Neural cell (in vitro differentiated cells): ENCODE measurements at regions not wholly inside any gene's neighbourhood (a gene's known extent, or its start where the extent isn't known, plus 50 kb on each side); places are given as distances from the start of the nearest gene placed in this dataset.
A peak's percentile ranks its signal among the peaks of the same experiment; 100 is the strongest.

Experiments
- H2AFZ ChIP-seq: fragments of 200-600, 300-800 bp; sonication (generic), shearing (Covaris generic); 2 replicates; pipeline ENCODE4 v1.6.0; 2014; ENCODE audit warnings: low read depth, mild to moderate bottlenecking, antibody characterized with exemption, low read length, moderate library complexity
- H3F3A ChIP-seq: fragments of 200-600 bp; shearing (Covaris generic); 2 replicates; pipeline ENCODE4 v1.6.1; 2016; ENCODE audit warnings: mild to moderate bottlenecking, moderate library complexity, mixed read lengths, antibody characterized with exemption, low read length; ENCODE audit not compliant: insufficient read depth, poor library complexity, severe bottlenecking
- H3K27ac ChIP-seq: fragments of 200-600, 300-800 bp; sonication (generic), shearing (Covaris generic); 2 replicates; pipeline ENCODE4 v1.5.1; 2014; ENCODE audit warnings: mild to moderate bottlenecking, low read length, moderate library complexity
- H3K27me3 ChIP-seq: fragments of 300-800, 200-600 bp; sonication (generic), shearing (Covaris generic); 2 replicates; pipeline ENCODE4 v1.6.0; 2014; ENCODE audit warnings: mild to moderate bottlenecking, low read depth, low read length, moderate library complexity; ENCODE audit not compliant: insufficient read depth
- H3K36me3 ChIP-seq: fragments of 300-800, 200-600 bp; sonication (generic), shearing (Covaris generic); 2 replicates; pipeline ENCODE4 v1.5.1; 2014; ENCODE audit warnings: mild to moderate bottlenecking, antibody characterized with exemption, low read length, moderate library complexity; ENCODE audit not compliant: insufficient read depth
- H3K4me2 ChIP-seq: fragments of 300-800, 200-600 bp; sonication (generic), shearing (Covaris generic); 2 replicates; pipeline ENCODE4 v1.6.0; 2014; ENCODE audit warnings: mild to moderate bottlenecking, low read length
- H3K4me3 ChIP-seq: fragments of 300-800, 200-600 bp; sonication (generic), shearing (Covaris generic); 2 replicates; pipeline ENCODE4 v1.5.1; 2014; ENCODE audit warnings: mild to moderate bottlenecking, low read length, moderate library complexity
- H3K79me2 ChIP-seq: fragments of 200-600 bp; shearing (Covaris generic); replicated peaks from 2 replicates; pipeline ENCODE4 v1.6.0; 2014; ENCODE audit warnings: mild to moderate bottlenecking, low read length, moderate library complexity; ENCODE audit not compliant: insufficient read depth
- H3K9ac ChIP-seq: fragments of 300-800, 200-600 bp; sonication (generic), shearing (Covaris generic); 2 replicates; pipeline ENCODE4 v1.6.1; 2016; ENCODE audit warnings: mild to moderate bottlenecking, low read length, mixed read lengths
- H3K9me2 ChIP-seq: fragments of 200-600 bp; shearing (Covaris generic); 2 replicates; pipeline ENCODE4 v1.6.1; 2016; ENCODE audit warnings: mild to moderate bottlenecking, low read length, mixed read lengths; ENCODE audit not compliant: insufficient read depth
- H3K9me3 ChIP-seq: fragments of 200-600, 300-800 bp; sonication (generic), shearing (Covaris generic); 2 replicates; pipeline ENCODE4 v1.6.1; 2016; ENCODE audit warnings: mild to moderate bottlenecking, mixed run types, low read length, moderate library complexity, mixed read lengths
- H4K20me1 ChIP-seq: fragments of 200-600 bp; shearing (Covaris generic); 2 replicates; pipeline ENCODE4 v1.6.1; 2016; ENCODE audit warnings: mild to moderate bottlenecking, mixed run types; ENCODE audit not compliant: insufficient read depth
- CTCF ChIP-seq: fragments of 450-650 bp; IDR thresholded peaks from 2 replicates; pipeline ENCODE4 v1.5.1; 2014; ENCODE audit warnings: antibody characterized with exemption, mild to moderate bottlenecking, moderate library complexity; ENCODE audit not compliant: poor library complexity, severe bottlenecking
- EP300 ChIP-seq: fragments of 450-650 bp; conservative IDR thresholded peaks from 2 replicates; pipeline ENCODE4 v1.6.1; 2014; ENCODE audit warnings: antibody characterized with exemption, mild to moderate bottlenecking, moderate library complexity; ENCODE audit not compliant: poor library complexity, severe bottlenecking
- EZH2 ChIP-seq: fragments of 200-600, 300-800 bp; shearing (Covaris generic), sonication (generic); IDR thresholded peaks from 2 replicates; pipeline ENCODE4 v1.6.1; 2014; ENCODE audit warnings: antibody characterized with exemption, low read length, borderline replicate concordance, mild to moderate bottlenecking; ENCODE audit not compliant: insufficient read depth, poor library complexity, severe bottlenecking
- MXI1 ChIP-seq: fragments of 450-650 bp; conservative IDR thresholded peaks from 2 replicates; pipeline ENCODE4 v1.6.1; 2014; ENCODE audit warnings: antibody characterized with exemption, mild to moderate bottlenecking; ENCODE audit not compliant: poor library complexity, severe bottlenecking
- POLR2AphosphoS5 ChIP-seq: IDR thresholded peaks from 2 replicates; pipeline ENCODE4 v1.6.1; 2012
- RAD21 ChIP-seq: fragments of 450-650 bp; conservative IDR thresholded peaks from 2 replicates; pipeline ENCODE4 v1.6.1; 2014; ENCODE audit warnings: antibody characterized with exemption, mild to moderate bottlenecking, moderate library complexity
- SMC3 ChIP-seq: fragments of 450-650 bp; conservative IDR thresholded peaks from 2 replicates; pipeline ENCODE4 v1.6.1; 2014; ENCODE audit warnings: antibody characterized with exemption, mild to moderate bottlenecking, moderate library complexity; ENCODE audit not compliant: poor library complexity
- TAF1 ChIP-seq: IDR thresholded peaks from 2 replicates; pipeline ENCODE4 v1.6.1; 2012; ENCODE audit warnings: low read depth
- TF ChIP-seq, protein P1 (sequence below): IDR thresholded peaks from 2 replicates; pipeline ENCODE4 v1.6.1; 2012; ENCODE audit warnings: borderline replicate concordance

DNA sequence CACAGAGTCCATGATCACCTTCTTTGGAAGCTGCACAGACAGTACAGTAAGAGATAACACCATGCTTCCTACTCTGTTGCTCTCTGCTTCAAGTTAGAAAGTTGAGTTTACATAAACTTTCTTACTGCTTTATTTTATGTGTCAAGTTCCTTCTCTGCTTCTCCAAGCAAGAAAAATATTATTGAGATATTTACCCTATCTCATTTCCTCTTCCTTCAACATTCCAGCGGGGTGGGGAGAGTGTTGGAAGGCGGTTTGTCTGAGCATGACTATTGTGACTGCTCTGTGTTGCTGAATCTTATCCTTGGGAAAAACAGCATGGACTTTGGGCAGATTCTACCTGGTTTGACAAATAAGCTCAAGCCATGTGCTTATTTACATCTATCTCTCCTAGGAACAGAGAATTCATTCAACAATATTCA, 66.9 kb upstream of the EPB41L4A start:
- Histone ChIP-seq H3F3A (no peaks in the 10 kb centered on the region), H4K20me1 (no peaks in the 10 kb centered on the region), H3K4me3 (no peak overlapping the region), H3K4me2 (no peak overlapping the region), H3K9me2 (no peaks in the 10 kb centered on the region), H2AFZ (no peak overlapping the region), H3K27ac (no peak overlapping the region), H3K36me3 (no peaks in the 10 kb centered on the region), H3K9ac (no peak overlapping the region), H3K9me3 (no peaks in the 10 kb centered on the region), H3K27me3 (no peaks in the 10 kb centered on the region), H3K79me2 (no peaks in the 10 kb centered on the region)
- TF ChIP-seq POLR2AphosphoS5: no peak
- TF ChIP-seq TAF1: no peak
- TF ChIP-seq EP300: no peak
- TF ChIP-seq CTCF: no peak
- no peak for TF ChIP-seq RAD21
- TF ChIP-seq MXI1: no peak
- TF ChIP-seq EZH2: no peak
- TF ChIP-seq, protein P1, sequence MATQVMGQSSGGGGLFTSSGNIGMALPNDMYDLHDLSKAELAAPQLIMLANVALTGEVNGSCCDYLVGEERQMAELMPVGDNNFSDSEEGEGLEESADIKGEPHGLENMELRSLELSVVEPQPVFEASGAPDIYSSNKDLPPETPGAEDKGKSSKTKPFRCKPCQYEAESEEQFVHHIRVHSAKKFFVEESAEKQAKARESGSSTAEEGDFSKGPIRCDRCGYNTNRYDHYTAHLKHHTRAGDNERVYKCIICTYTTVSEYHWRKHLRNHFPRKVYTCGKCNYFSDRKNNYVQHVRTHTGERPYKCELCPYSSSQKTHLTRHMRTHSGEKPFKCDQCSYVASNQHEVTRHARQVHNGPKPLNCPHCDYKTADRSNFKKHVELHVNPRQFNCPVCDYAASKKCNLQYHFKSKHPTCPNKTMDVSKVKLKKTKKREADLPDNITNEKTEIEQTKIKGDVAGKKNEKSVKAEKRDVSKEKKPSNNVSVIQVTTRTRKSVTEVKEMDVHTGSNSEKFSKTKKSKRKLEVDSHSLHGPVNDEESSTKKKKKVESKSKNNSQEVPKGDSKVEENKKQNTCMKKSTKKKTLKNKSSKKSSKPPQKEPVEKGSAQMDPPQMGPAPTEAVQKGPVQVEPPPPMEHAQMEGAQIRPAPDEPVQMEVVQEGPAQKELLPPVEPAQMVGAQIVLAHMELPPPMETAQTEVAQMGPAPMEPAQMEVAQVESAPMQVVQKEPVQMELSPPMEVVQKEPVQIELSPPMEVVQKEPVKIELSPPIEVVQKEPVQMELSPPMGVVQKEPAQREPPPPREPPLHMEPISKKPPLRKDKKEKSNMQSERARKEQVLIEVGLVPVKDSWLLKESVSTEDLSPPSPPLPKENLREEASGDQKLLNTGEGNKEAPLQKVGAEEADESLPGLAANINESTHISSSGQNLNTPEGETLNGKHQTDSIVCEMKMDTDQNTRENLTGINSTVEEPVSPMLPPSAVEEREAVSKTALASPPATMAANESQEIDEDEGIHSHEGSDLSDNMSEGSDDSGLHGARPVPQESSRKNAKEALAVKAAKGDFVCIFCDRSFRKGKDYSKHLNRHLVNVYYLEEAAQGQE: no peak
- no peak for TF ChIP-seq SMC3

DNA sequence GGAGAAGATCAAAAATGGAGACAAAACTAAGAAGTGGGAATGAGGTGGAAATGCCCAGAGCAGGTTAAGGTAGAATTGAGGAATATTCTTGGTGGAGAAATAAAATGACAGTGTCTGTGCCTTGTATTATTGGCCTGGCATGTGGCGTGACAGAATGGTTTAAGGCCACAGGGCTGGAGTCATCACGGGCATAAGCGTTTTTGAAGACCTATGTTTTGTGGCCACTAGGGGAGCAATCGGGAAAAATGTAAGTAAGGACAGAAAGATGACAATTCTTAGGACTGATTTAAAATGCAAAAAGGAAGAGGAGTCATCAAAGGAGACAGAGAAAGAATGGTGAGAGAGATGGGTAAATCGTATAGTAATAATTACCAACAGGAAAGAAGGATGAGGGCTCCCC, 72.2 kb upstream of the EPB41L4A start:
- H3K4me3 ChIP-seq: no peak overlapping the region
- no peaks in the 10 kb centered on the region for H3K79me2 ChIP-seq
- H3K9me3 ChIP-seq: no peaks in the 10 kb centered on the region
- no peaks in the 10 kb centered on the region for H4K20me1 ChIP-seq
- H3K27ac ChIP-seq: no peak overlapping the region
- no peak overlapping the region for H3K9ac ChIP-seq
- H3K4me2 ChIP-seq: no peak overlapping the region
- TF ChIP-seq RAD21 (no peak), SMC3 (no peak), MXI1 (no peak), POLR2AphosphoS5 (no peak), CTCF (peak; percentile 20), EP300 (no peak)
- TF ChIP-seq, protein P1: no peak
- no peaks in the 10 kb centered on the region for H3K9me2 ChIP-seq
- no peaks in the 10 kb centered on the region for H3K36me3 ChIP-seq
- no peak overlapping the region for H2AFZ ChIP-seq
- no peaks in the 10 kb centered on the region for H3K27me3 ChIP-seq
- H3F3A ChIP-seq: peaks cover 2% of the 10 kb centered on the region
